Muscle layer of colon (tissue), 2 donors: ENCODE measurements at regions not wholly inside any gene's neighbourhood (a gene's known extent, or its start where the extent isn't known, plus 50 kb on each side); places are given as distances from the start of the nearest gene placed in this dataset.

ENCODE experiments used
- H3K27ac ChIP-seq: one replicate; pipeline ENCODE4 v1.7.0; 2013; ENCODE audit warnings: low read depth, mild to moderate bottlenecking, low read length, moderate library complexity
- H3K27me3 ChIP-seq, 2 donors: one replicate each; pipeline ENCODE4 v1.7.0; 2013; ENCODE audit warnings: low read length in 2 of 2, mild to moderate bottlenecking in 2 of 2; ENCODE audit not compliant: insufficient read depth in 2 of 2, control insufficient read depth in 1 of 2
- H3K36me3 ChIP-seq: one replicate; pipeline ENCODE4 v1.7.0; 2013; ENCODE audit warnings: mild to moderate bottlenecking, low read length; ENCODE audit not compliant: insufficient read depth
- H3K4me1 ChIP-seq: one replicate; pipeline ENCODE4 v1.7.0; 2013; ENCODE audit warnings: mild to moderate bottlenecking, low read length; ENCODE audit not compliant: insufficient read depth
- H3K4me3 ChIP-seq, 2 donors: one replicate each; pipeline ENCODE4 v1.7.0; 2013; ENCODE audit warnings: low read length in 2 of 2, low read depth in 1 of 2, mild to moderate bottlenecking in 1 of 2, moderate library complexity in 1 of 2
- H3K9ac ChIP-seq: one replicate; pipeline ENCODE4 v1.7.0; 2013; ENCODE audit warnings: low read length
- H3K9me3 ChIP-seq: one replicate; pipeline ENCODE4 v1.7.0; 2013; ENCODE audit warnings: mild to moderate bottlenecking, low read length
- donor health status: abdominal sarcoma.
- donor health status: Adenocarcinoma of cecum.

GRCh38 chr9:130770093-130770492 lies 65.0 kb upstream of the ABL1 start:
- Histone ChIP-seq H3K4me3 (no peak overlapping the region), H3K27ac (no peak overlapping the region), H3K4me1 (peaks cover 42% of the 10 kb centered on the region), H3K9me3 (no peaks in the 10 kb centered on the region), H3K9ac (no peak overlapping the region), H3K27me3 (no peaks in the 10 kb centered on the region), H3K36me3 (no peaks in the 10 kb centered on the region)

- peaks cover 38% of the 10 kb centered on the region for H3K4me1 ChIP-seq
- H3K4me3 ChIP-seq: no peak overlapping the region
- no peak overlapping the region for H3K9ac ChIP-seq
- H3K36me3 ChIP-seq: no peaks in the 10 kb centered on the region
- H3K27me3 ChIP-seq: no peaks in the 10 kb centered on the region
- H3K9me3 ChIP-seq: no peaks in the 10 kb centered on the region
- no peak overlapping the region for H3K27ac ChIP-seq
These were observed 64.2 kb upstream of the ABL1 start for GRCh38 chr9:130770679-130771442.

- no peak overlapping the region for H3K4me3 ChIP-seq
- no peak overlapping the region for H3K9ac ChIP-seq
- H3K9me3 ChIP-seq: no peaks in the 10 kb centered on the region
- peaks cover 24% of the 10 kb centered on the region for H3K4me1 ChIP-seq
- H3K27ac ChIP-seq: no peak overlapping the region
- no peaks in the 10 kb centered on the region for H3K36me3 ChIP-seq
- H3K27me3 ChIP-seq: no peaks in the 10 kb centered on the region
These were observed 62.9 kb upstream of the ABL1 start for GRCh38 chr9:130772185-130772584.

- no peaks in the 10 kb centered on the region for H3K9me3 ChIP-seq
- H3K27me3 ChIP-seq: no peaks in the 10 kb centered on the region
- no peak overlapping the region for H3K4me3 ChIP-seq
- no peak overlapping the region for H3K9ac ChIP-seq
- peak overlapping the region; percentile 7 for H3K27ac ChIP-seq
- H3K4me1 ChIP-seq: peaks cover 31% of the 10 kb centered on the region
- H3K36me3 ChIP-seq: no peaks in the 10 kb centered on the region
These were observed 60.9 kb upstream of the ABL1 start for GRCh38 chr9:130774183-130774582.

- Histone ChIP-seq H3K9ac (no peak overlapping the region), H3K27ac (no peak overlapping the region), H3K4me3 (no peak overlapping the region)
These were observed 59.6 kb upstream of the ABL1 start for GRCh38 chr9:130775336-130775991.

GRCh38 chr9:130779153-130779855 lies 55.8 kb upstream of the ABL1 start:
- peaks cover 54% of the 10 kb centered on the region for H3K4me1 ChIP-seq
- no peaks in the 10 kb centered on the region for H3K27me3 ChIP-seq
- H3K9ac ChIP-seq: peak overlapping the region; percentile 9
- H3K27ac ChIP-seq: peak overlapping the region; percentile 92
- H3K9me3 ChIP-seq: no peaks in the 10 kb centered on the region
- peak overlapping the region in 1 of 2 donors; percentile 8 for H3K4me3 ChIP-seq
- no peaks in the 10 kb centered on the region for H3K36me3 ChIP-seq

More at GRCh38 chr9:130775336-130775991, 59.6 kb upstream of the ABL1 start:
- Histone ChIP-seq H3K9me3 (no peaks in the 10 kb centered on the region), H3K36me3 (no peaks in the 10 kb centered on the region), H3K4me1 (peaks cover 41% of the 10 kb centered on the region), H3K27me3 (no peaks in the 10 kb centered on the region)

- peak overlapping the region; percentile 9 for H3K9ac ChIP-seq
These were observed 54.6 kb upstream of the ABL1 start for GRCh38 chr9:130780415-130780814.

GRCh38 chr9:130780865-130781504 lies 54.1 kb upstream of the ABL1 start:
- Histone ChIP-seq H3K9me3 (no peaks in the 10 kb centered on the region), H3K27me3 (no peaks in the 10 kb centered on the region), H3K4me1 (peaks cover 58% of the 10 kb centered on the region), H3K4me3 (peak overlapping the region; percentile 18 to 25), H3K9ac (peak overlapping the region; percentile 18), H3K27ac (peak overlapping the region; percentile 92), H3K36me3 (no peaks in the 10 kb centered on the region)

More at GRCh38 chr9:130780415-130780814, 54.6 kb upstream of the ABL1 start:
- peaks cover 55% of the 10 kb centered on the region for H3K4me1 ChIP-seq
- peak overlapping the region; percentile 18 to 25 for H3K4me3 ChIP-seq
- H3K27me3 ChIP-seq: no peaks in the 10 kb centered on the region
- H3K27ac ChIP-seq: peak overlapping the region; percentile 92
- H3K36me3 ChIP-seq: no peaks in the 10 kb centered on the region
- H3K9me3 ChIP-seq: no peaks in the 10 kb centered on the region

GRCh38 chr9:130781569-130781968 lies 53.5 kb upstream of the ABL1 start:
- Histone ChIP-seq H3K9ac (peak overlapping the region; percentile 18), H3K4me3 (no peak overlapping the region), H3K36me3 (no peaks in the 10 kb centered on the region), H3K27me3 (no peaks in the 10 kb centered on the region), H3K4me1 (peaks cover 64% of the 10 kb centered on the region), H3K27ac (peak overlapping the region; percentile 92), H3K9me3 (no peaks in the 10 kb centered on the region)

GRCh38 chr9:130782886-130783530 lies 52.0 kb upstream of the ABL1 start:
- no peak overlapping the region for H3K9ac ChIP-seq
- H3K9me3 ChIP-seq: no peaks in the 10 kb centered on the region
- H3K27ac ChIP-seq: peak overlapping the region; percentile 35
- no peaks in the 10 kb centered on the region for H3K36me3 ChIP-seq
- H3K4me1 ChIP-seq: peaks cover 68% of the 10 kb centered on the region
- no peak overlapping the region for H3K4me3 ChIP-seq
- H3K27me3 ChIP-seq: no peaks in the 10 kb centered on the region

GRCh38 chr9:130785053-130785452 lies 50.0 kb upstream of the ABL1 start:
- no peaks in the 10 kb centered on the region for H3K27me3 ChIP-seq
- no peak overlapping the region for H3K4me3 ChIP-seq
- H3K4me1 ChIP-seq: peaks cover 49% of the 10 kb centered on the region
- no peaks in the 10 kb centered on the region for H3K36me3 ChIP-seq
- H3K9ac ChIP-seq: no peak overlapping the region
- H3K9me3 ChIP-seq: no peaks in the 10 kb centered on the region
- no peak overlapping the region for H3K27ac ChIP-seq
